ENCODE measurements at regions not wholly inside any gene's neighbourhood (a gene's known extent, or its start where the extent isn't known, plus 50 kb on each side); places are given as distances from the start of the nearest gene placed in this dataset.

DNA sequence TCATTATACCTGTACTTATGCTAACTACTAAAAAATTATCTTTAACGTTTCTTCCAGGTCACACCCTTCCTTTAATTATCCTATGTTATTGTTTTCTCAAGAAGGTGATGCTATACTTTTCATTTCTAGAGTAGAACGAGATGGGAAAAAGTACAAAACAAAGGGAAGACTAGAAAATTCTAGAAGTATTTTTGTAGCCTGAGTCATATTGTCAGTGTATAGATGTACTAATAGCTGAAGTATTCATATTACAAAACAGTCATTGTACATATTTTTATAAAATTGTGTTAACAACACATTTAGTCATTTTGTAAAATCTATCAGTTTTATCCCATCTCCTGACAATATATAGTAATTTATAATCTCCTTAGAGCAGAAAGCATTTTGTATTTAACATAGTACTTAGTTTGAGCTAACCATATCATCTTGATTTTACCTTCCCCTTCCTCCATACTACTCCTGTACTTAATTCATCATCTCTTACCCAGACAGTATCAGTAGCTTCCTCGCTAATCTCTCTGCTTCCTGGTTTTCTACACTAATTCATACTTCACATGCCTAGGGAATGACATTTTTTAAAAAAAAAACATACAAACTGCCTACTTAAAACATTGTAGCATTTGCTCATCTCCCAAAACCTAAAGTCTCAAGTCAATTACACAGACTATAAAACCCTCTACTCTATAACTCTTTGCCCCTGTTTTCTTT lies 920.9 kb downstream of the RPS29 start:
- TF ChIP-seq RAD21 (IDR thresholded peaks at IDR 0.05) (no peak), EGR1 (IDR thresholded peaks at IDR 0.05; ENCODE audit: low read depth in 2 of 2) (no peak), JUND (IDR thresholded peaks at IDR 0.05) (no peak), TAF1 (conservative IDR thresholded peaks at IDR 0.05) (no peak)
- TF ChIP-seq, protein P1, sequence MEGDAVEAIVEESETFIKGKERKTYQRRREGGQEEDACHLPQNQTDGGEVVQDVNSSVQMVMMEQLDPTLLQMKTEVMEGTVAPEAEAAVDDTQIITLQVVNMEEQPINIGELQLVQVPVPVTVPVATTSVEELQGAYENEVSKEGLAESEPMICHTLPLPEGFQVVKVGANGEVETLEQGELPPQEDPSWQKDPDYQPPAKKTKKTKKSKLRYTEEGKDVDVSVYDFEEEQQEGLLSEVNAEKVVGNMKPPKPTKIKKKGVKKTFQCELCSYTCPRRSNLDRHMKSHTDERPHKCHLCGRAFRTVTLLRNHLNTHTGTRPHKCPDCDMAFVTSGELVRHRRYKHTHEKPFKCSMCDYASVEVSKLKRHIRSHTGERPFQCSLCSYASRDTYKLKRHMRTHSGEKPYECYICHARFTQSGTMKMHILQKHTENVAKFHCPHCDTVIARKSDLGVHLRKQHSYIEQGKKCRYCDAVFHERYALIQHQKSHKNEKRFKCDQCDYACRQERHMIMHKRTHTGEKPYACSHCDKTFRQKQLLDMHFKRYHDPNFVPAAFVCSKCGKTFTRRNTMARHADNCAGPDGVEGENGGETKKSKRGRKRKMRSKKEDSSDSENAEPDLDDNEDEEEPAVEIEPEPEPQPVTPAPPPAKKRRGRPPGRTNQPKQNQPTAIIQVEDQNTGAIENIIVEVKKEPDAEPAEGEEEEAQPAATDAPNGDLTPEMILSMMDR (IDR thresholded peaks at IDR 0.05; ENCODE audit: low read depth, low read length, missing input control), result no peak
- TF ChIP-seq, protein P2, sequence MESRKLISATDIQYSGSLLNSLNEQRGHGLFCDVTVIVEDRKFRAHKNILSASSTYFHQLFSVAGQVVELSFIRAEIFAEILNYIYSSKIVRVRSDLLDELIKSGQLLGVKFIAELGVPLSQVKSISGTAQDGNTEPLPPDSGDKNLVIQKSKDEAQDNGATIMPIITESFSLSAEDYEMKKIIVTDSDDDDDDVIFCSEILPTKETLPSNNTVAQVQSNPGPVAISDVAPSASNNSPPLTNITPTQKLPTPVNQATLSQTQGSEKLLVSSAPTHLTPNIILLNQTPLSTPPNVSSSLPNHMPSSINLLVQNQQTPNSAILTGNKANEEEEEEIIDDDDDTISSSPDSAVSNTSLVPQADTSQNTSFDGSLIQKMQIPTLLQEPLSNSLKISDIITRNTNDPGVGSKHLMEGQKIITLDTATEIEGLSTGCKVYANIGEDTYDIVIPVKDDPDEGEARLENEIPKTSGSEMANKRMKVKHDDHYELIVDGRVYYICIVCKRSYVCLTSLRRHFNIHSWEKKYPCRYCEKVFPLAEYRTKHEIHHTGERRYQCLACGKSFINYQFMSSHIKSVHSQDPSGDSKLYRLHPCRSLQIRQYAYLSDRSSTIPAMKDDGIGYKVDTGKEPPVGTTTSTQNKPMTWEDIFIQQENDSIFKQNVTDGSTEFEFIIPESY (IDR thresholded peaks at IDR 0.05), result no peak
